Activated naive CD4-positive, alpha-beta T cell treated with anti-CD3 and anti-CD28 coated beads for 36 hours (primary cell): ENCODE measurements at regions not wholly inside any gene's neighbourhood (a gene's known extent, or its start where the extent isn't known, plus 50 kb on each side); places are given as distances from the start of the nearest gene placed in this dataset.
A peak's percentile ranks its signal among the peaks of the same experiment; 100 is the strongest.

Source experiments
- CTCF ChIA-PET: fragments of 350-600 bp; sonication (Branson Sonifier 250); formaldehyde crosslinking; loops from one replicate; lab custom pipeline; 2021; ENCODE audit warnings: antibody characterized with exemption; lab: Charles Lee
- DNase-seq: peaks from one replicate; pipeline ENCODE4 v3.0.0-alpha.2; 2020
- H3K27ac Mint-ChIP-seq: one replicate; pipeline ENCODE4 v1.8.0; 2021; ENCODE audit warnings: mild to moderate bottlenecking, mixed read lengths
- H3K27me3 Mint-ChIP-seq: one replicate; pipeline ENCODE4 v1.8.0; 2021; ENCODE audit warnings: low read depth, mixed read lengths
- H3K36me3 Mint-ChIP-seq: one replicate; pipeline ENCODE4 v1.8.0; 2021; ENCODE audit warnings: low read depth, mixed read lengths
- H3K4me1 Mint-ChIP-seq: one replicate; pipeline ENCODE4 v1.8.0; 2021; ENCODE audit warnings: low read depth, mixed read lengths
- H3K4me3 Mint-ChIP-seq: one replicate; pipeline ENCODE4 v1.8.0; 2021; ENCODE audit warnings: mild to moderate bottlenecking, moderate library complexity, mixed read lengths
- H3K9me3 Mint-ChIP-seq: one replicate; pipeline ENCODE4 v1.8.0; 2021; ENCODE audit warnings: mixed read lengths
- intact Hi-C: fragments of 100-400 bp; cut with micrococcal nuclease; formaldehyde crosslinking; loops from one replicate; pipeline ENCODE4 v1.15.1; 2023

GRCh38 chr10:3467052-3467951 lies 294.7 kb upstream of the PITRM1 start:
- H3K9me3 Mint-ChIP-seq: no peaks in the 10 kb centered on the region
- H3K4me3 Mint-ChIP-seq: no peak overlapping the region
- peaks cover 34% of the 10 kb centered on the region for H3K4me1 Mint-ChIP-seq
- peak; percentile 13 for DNase-seq
- CTCF ChIA-PET: no interaction called here
- intact Hi-C loops: no loop called here
- no peaks in the 10 kb centered on the region for H3K36me3 Mint-ChIP-seq
- no peak overlapping the region for H3K27ac Mint-ChIP-seq
- no peaks in the 10 kb centered on the region for H3K27me3 Mint-ChIP-seq

GRCh38 chr10:3465406-3465891 lies 292.9 kb upstream of the PITRM1 start:
- Mint-ChIP-seq H3K4me1 (peaks cover 28% of the 10 kb centered on the region), H3K36me3 (no peaks in the 10 kb centered on the region), H3K27me3 (no peaks in the 10 kb centered on the region), H3K27ac (no peak overlapping the region), H3K9me3 (no peaks in the 10 kb centered on the region), H3K4me3 (no peak overlapping the region)
- no peak for DNase-seq
- CTCF ChIA-PET: interaction anchor here (0.9 kb wide), 1 partner anchor 14 kb away, joined by 3 read pairs; no protein-coding TSS in a partner anchor
- intact Hi-C loops: no loop called here

GRCh38 chr10:3464760-3465405 lies 292.3 kb upstream of the PITRM1 start:
- CTCF ChIA-PET: interaction anchor here (0.9 kb wide), 1 partner anchor 15 kb away, joined by 3 read pairs; no protein-coding TSS in a partner anchor
- H3K9me3 Mint-ChIP-seq: no peaks in the 10 kb centered on the region

GRCh38 chr10:3460420-3461128 lies 288.0 kb upstream of the PITRM1 start:
- no peaks in the 10 kb centered on the region for H3K9me3 Mint-ChIP-seq
- no peak overlapping the region for H3K4me3 Mint-ChIP-seq
- DNase-seq: no peak
- H3K36me3 Mint-ChIP-seq: no peaks in the 10 kb centered on the region
- intact Hi-C loops: no loop called here
- peaks cover 17% of the 10 kb centered on the region for H3K4me1 Mint-ChIP-seq
- H3K27ac Mint-ChIP-seq: no peak overlapping the region
- CTCF ChIA-PET: no interaction called here
- H3K27me3 Mint-ChIP-seq: no peaks in the 10 kb centered on the region

More at GRCh38 chr10:3464760-3465405, 292.3 kb upstream of the PITRM1 start:
- intact Hi-C loops: no loop called here
- Mint-ChIP-seq H3K36me3 (no peaks in the 10 kb centered on the region), H3K27ac (no peak overlapping the region), H3K27me3 (no peaks in the 10 kb centered on the region), H3K4me1 (peaks cover 28% of the 10 kb centered on the region), H3K4me3 (no peak overlapping the region)
- DNase-seq: no peak

GRCh38 chr10:3455385-3456334 lies 283.1 kb upstream of the PITRM1 start:
- Mint-ChIP-seq H3K9me3 (no peaks in the 10 kb centered on the region), H3K4me3 (peak overlapping the region; percentile 10), H3K27ac (peak overlapping the region; percentile 52), H3K4me1 (peaks cover 39% of the 10 kb centered on the region), H3K36me3 (no peaks in the 10 kb centered on the region), H3K27me3 (no peaks in the 10 kb centered on the region)
- peak; percentile 59 for DNase-seq
- intact Hi-C loops: loop anchor here (2.0 kb wide), 1 partner anchor 327 kb away; no protein-coding TSS in a partner anchor
- CTCF ChIA-PET: interaction anchor here (0.6 kb wide), 1 partner anchor 15 kb away, joined by 3 read pairs; no protein-coding TSS in a partner anchor

GRCh38 chr10:3452683-3453361 lies 280.2 kb upstream of the PITRM1 start:
- DNase-seq: no peak
- CTCF ChIA-PET: interaction anchor here (0.7 kb wide), 1 partner anchor 746 kb away, joined by 3 read pairs; no protein-coding TSS in a partner anchor
- intact Hi-C loops: loop anchor here (1.0 to 5.0 kb wide), 2 partner anchors 324 to 1204 kb away; no protein-coding TSS in a partner anchor
- H3K36me3 Mint-ChIP-seq: no peaks in the 10 kb centered on the region
- peak overlapping the region; percentile 33 for H3K27ac Mint-ChIP-seq
- H3K27me3 Mint-ChIP-seq: no peaks in the 10 kb centered on the region
- H3K9me3 Mint-ChIP-seq: no peaks in the 10 kb centered on the region
- H3K4me3 Mint-ChIP-seq: no peak overlapping the region
- peaks cover 39% of the 10 kb centered on the region for H3K4me1 Mint-ChIP-seq

- DNase-seq: no peak
- peaks cover 39% of the 10 kb centered on the region for H3K4me1 Mint-ChIP-seq
- no peak overlapping the region for H3K4me3 Mint-ChIP-seq
- no peaks in the 10 kb centered on the region for H3K36me3 Mint-ChIP-seq
- CTCF ChIA-PET: interaction anchor here (0.7 kb wide), 1 partner anchor 746 kb away, joined by 3 read pairs; no protein-coding TSS in a partner anchor
- no peaks in the 10 kb centered on the region for H3K27me3 Mint-ChIP-seq
- H3K27ac Mint-ChIP-seq: no peak overlapping the region
- intact Hi-C loops: loop anchor here (1.0 to 5.0 kb wide), 2 partner anchors 325 to 1205 kb away; no protein-coding TSS in a partner anchor
- H3K9me3 Mint-ChIP-seq: no peaks in the 10 kb centered on the region
Observed at GRCh38 chr10:3452173-3452626, 279.6 kb upstream of the PITRM1 start.

- DNase-seq: no peak
- Mint-ChIP-seq H3K4me3 (no peak overlapping the region), H3K36me3 (no peaks in the 10 kb centered on the region), H3K27ac (no peak overlapping the region), H3K27me3 (no peaks in the 10 kb centered on the region), H3K9me3 (no peaks in the 10 kb centered on the region), H3K4me1 (peaks cover 35% of the 10 kb centered on the region)
- intact Hi-C loops: loop anchor here (1.0 to 5.0 kb wide), 2 partner anchors 326 to 1206 kb away; no protein-coding TSS in a partner anchor
- CTCF ChIA-PET: interaction anchor here (0.7 kb wide), 1 partner anchor 24 kb away, joined by 3 read pairs; no protein-coding TSS in a partner anchor
Observed at GRCh38 chr10:3451516-3452172, 279.1 kb upstream of the PITRM1 start.

GRCh38 chr10:3446221-3446620 lies 273.6 kb upstream of the PITRM1 start:
- Mint-ChIP-seq H3K9me3 (no peaks in the 10 kb centered on the region), H3K36me3 (no peaks in the 10 kb centered on the region), H3K4me3 (no peak overlapping the region), H3K4me1 (no peaks in the 10 kb centered on the region), H3K27ac (no peak overlapping the region), H3K27me3 (peaks cover 6% of the 10 kb centered on the region)
- intact Hi-C loops: no loop called here
- CTCF ChIA-PET: no interaction called here
- DNase-seq: no peak

- H3K4me1 Mint-ChIP-seq: no peaks in the 10 kb centered on the region
- no peak for DNase-seq
- H3K27ac Mint-ChIP-seq: no peak overlapping the region
- intact Hi-C loops: no loop called here
- CTCF ChIA-PET: no interaction called here
- H3K27me3 Mint-ChIP-seq: peaks cover 6% of the 10 kb centered on the region
- no peak overlapping the region for H3K4me3 Mint-ChIP-seq
- no peaks in the 10 kb centered on the region for H3K36me3 Mint-ChIP-seq
- H3K9me3 Mint-ChIP-seq: no peaks in the 10 kb centered on the region
Observed at GRCh38 chr10:3445648-3446047, 273.1 kb upstream of the PITRM1 start.
